IMR-90 (cell line): ENCODE measurements at regions not wholly inside any gene's neighbourhood (a gene's known extent, or its start where the extent isn't known, plus 50 kb on each side); places are given as distances from the start of the nearest gene placed in this dataset.

Experiments used
- ATAC-seq: fragments of 200-7000 bp; cut with Tn5 transposase; 2 replicates; pipeline ENCODE4 v1.9.1; 2020; ENCODE audit warnings: low read depth, mild to moderate bottlenecking, moderate library complexity
- BruUV-seq: library from RNA; stranded (reverse); fragments of 400-500 nt; replicated peaks from 2 replicates; lab custom pipeline; 2021; lab: Mats Ljungman, UMichigan
- CTCF ChIA-PET: fragments of 300-600 bp; formaldehyde crosslinking; extraction: SDS; loops from one replicate; lab custom pipeline; 2021; ENCODE audit warnings: antibody characterized with exemption; lab: Yijun Ruan, JAX
- POLR2A ChIA-PET: fragments of 300-600 bp; sonication (Branson Sonifier 250); formaldehyde crosslinking; loops from one replicate; lab custom pipeline; 2022; ENCODE audit warnings: antibody characterized with exemption; ENCODE audit not compliant: unreplicated experiment; lab: Charles Lee
- DNase-seq: peaks from one replicate; pipeline ENCODE4 v3.0.0; 2013
- H2AFZ ChIP-seq: replicated peaks from 2 replicates; pipeline ENCODE3; 2013; ENCODE audit warnings: low read length, mild to moderate bottlenecking; ENCODE audit not compliant: poor library complexity
- H2AK5ac ChIP-seq: 2 replicates; pipeline ENCODE4 v1.6.1; 2013; ENCODE audit warnings: low read depth, low read length, inconsistent platforms
- H2AK9ac ChIP-seq: replicated peaks from 2 replicates; pipeline ENCODE3; 2013; ENCODE audit warnings: mild to moderate bottlenecking, low read depth, low read length, moderate library complexity; ENCODE audit not compliant: poor library complexity
- H2BK120ac ChIP-seq: 2 replicates; pipeline ENCODE4 v1.6.1; 2013; ENCODE audit warnings: low read depth, low read length, inconsistent platforms
- H2BK15ac ChIP-seq: 3 replicates; pipeline ENCODE4 v1.6.1; 2013; ENCODE audit warnings: low read depth, low read length, inconsistent platforms
- H2BK20ac ChIP-seq: 2 replicates; pipeline ENCODE4 v1.6.1; 2013; ENCODE audit warnings: low read depth, mild to moderate bottlenecking, inconsistent platforms, low read length, moderate library complexity
- H2BK5ac ChIP-seq: 2 replicates; pipeline ENCODE4 v1.6.1; 2013; ENCODE audit warnings: mild to moderate bottlenecking, low read depth, low read length, inconsistent platforms; ENCODE audit not compliant: poor library complexity, severe bottlenecking
- H3K14ac ChIP-seq: replicated peaks from 2 replicates; pipeline ENCODE4 v1.6.1; 2013; ENCODE audit warnings: low read depth, low read length, inconsistent platforms
- H3K18ac ChIP-seq: 2 replicates; pipeline ENCODE4 v1.6.1; 2013; ENCODE audit warnings: low read depth, low read length, control low read depth
- H3K23ac ChIP-seq: 2 replicates; pipeline ENCODE4 v1.6.1; 2013; ENCODE audit warnings: low read depth, low read length, inconsistent platforms
- H3K27ac ChIP-seq: 2 replicates; pipeline ENCODE4 v1.5.1; 2013; ENCODE audit warnings: mild to moderate bottlenecking, control low read depth, low read length; ENCODE audit not compliant: insufficient read depth
- H3K27me3 ChIP-seq: 2 replicates; pipeline ENCODE4 v1.6.1; 2013; ENCODE audit warnings: low read length; ENCODE audit not compliant: control insufficient read depth, insufficient read depth
- H3K36me3 ChIP-seq: 2 replicates; pipeline ENCODE4 v1.6.1; 2013; ENCODE audit warnings: low read length, mixed read lengths; ENCODE audit not compliant: control insufficient read depth, insufficient read depth
- H3K4ac ChIP-seq: 2 replicates; pipeline ENCODE4 v1.6.1; 2013; ENCODE audit warnings: low read depth, low read length, inconsistent platforms
- H3K4me1 ChIP-seq: 2 replicates; pipeline ENCODE4 v1.6.1; 2013; ENCODE audit warnings: low read length, mixed read lengths; ENCODE audit not compliant: control insufficient read depth, insufficient read depth
- H3K4me2 ChIP-seq: 2 replicates; pipeline ENCODE4 v1.6.1; 2013; ENCODE audit warnings: low read depth, mild to moderate bottlenecking, control low read depth, low read length, moderate library complexity
- H3K4me3 ChIP-seq: 2 replicates; pipeline ENCODE4 v1.5.1; 2013; ENCODE audit warnings: low read depth, mild to moderate bottlenecking, control low read depth, low read length, moderate library complexity; ENCODE audit not compliant: insufficient read depth
- H3K56ac ChIP-seq: 2 replicates; pipeline ENCODE4 v1.6.1; 2013; ENCODE audit warnings: low read length, inconsistent platforms; ENCODE audit not compliant: insufficient read depth; ENCODE audit errors: extremely low read depth
- H3K79me1 ChIP-seq, 2 experiments: 2 replicates each; pipeline ENCODE4 v1.6.1; 2013; ENCODE audit warnings: low read length in 2 of 2, inconsistent platforms in 1 of 2, low read depth in 1 of 2
- H3K9ac ChIP-seq: 2 replicates; pipeline ENCODE4 v1.6.1; 2013; ENCODE audit warnings: low read depth, low read length, control low read depth
- H3K9me1 ChIP-seq: 2 replicates; pipeline ENCODE4 v1.6.1; 2013; ENCODE audit warnings: low read length, inconsistent platforms; ENCODE audit not compliant: insufficient read depth
- H3K9me3 ChIP-seq: 2 replicates; pipeline ENCODE4 v1.6.1; 2013; ENCODE audit warnings: low read length; ENCODE audit not compliant: control insufficient read depth, insufficient read depth
- H4K20me1 ChIP-seq: 2 replicates; pipeline ENCODE4 v1.6.1; 2013; ENCODE audit warnings: low read length, inconsistent platforms; ENCODE audit not compliant: insufficient read depth
- H4K5ac ChIP-seq: 2 replicates; pipeline ENCODE4 v1.6.1; 2013; ENCODE audit warnings: mild to moderate bottlenecking, low read depth, low read length, control low read depth
- H4K8ac ChIP-seq, 2 experiments: 2 replicates each; pipeline ENCODE4 v1.6.1; 2013; ENCODE audit warnings: low read depth in 2 of 2, low read length in 2 of 2, control low read depth in 1 of 2, inconsistent platforms in 1 of 2
- H4K91ac ChIP-seq: 2 replicates; pipeline ENCODE4 v1.6.1; 2013; ENCODE audit warnings: low read depth, low read length, inconsistent platforms; ENCODE audit not compliant: insufficient read depth
- BHLHE40 ChIP-seq: fragments of 150-350 bp; IDR thresholded peaks from 2 replicates; pipeline ENCODE4 v1.6.1; 2016; ENCODE audit warnings: mild to moderate bottlenecking, low read depth, low read length
- CEBPB ChIP-seq: IDR thresholded peaks from 2 replicates; pipeline ENCODE4 v1.6.1; 2012; ENCODE audit warnings: low read depth, low read length, improper control_type of control experiment
- CHD1 ChIP-seq: IDR thresholded peaks from 2 replicates; pipeline ENCODE4 v1.6.1; 2012; ENCODE audit warnings: low read depth, low read length, improper control_type of control experiment
- CTCF ChIP-seq: conservative IDR thresholded peaks from 2 replicates; pipeline ENCODE4 v1.5.1; 2012; ENCODE audit warnings: mild to moderate bottlenecking, low read depth, low read length, improper control_type of control experiment
- FOS ChIP-seq: fragments of 150-350 bp; IDR thresholded peaks from 2 replicates; pipeline ENCODE4 v1.6.1; 2016; ENCODE audit warnings: low read depth, low read length
- MAFK ChIP-seq: IDR thresholded peaks from 2 replicates; pipeline ENCODE4 v1.6.1; 2012; ENCODE audit warnings: low read depth, low read length, improper control_type of control experiment
- MAZ ChIP-seq: IDR thresholded peaks from 2 replicates; pipeline ENCODE4 v1.6.1; 2012; ENCODE audit warnings: low read depth, mild to moderate bottlenecking, low read length, improper control_type of control experiment, moderate library complexity, borderline replicate concordance
- MXI1 ChIP-seq: IDR thresholded peaks from 2 replicates; pipeline ENCODE4 v1.6.1; 2012; ENCODE audit warnings: low read depth, mild to moderate bottlenecking, low read length, moderate library complexity, borderline replicate concordance
- NFE2L2 ChIP-seq: fragments of 150-350 bp; IDR thresholded peaks from 2 replicates; pipeline ENCODE4 v1.6.1; 2016; ENCODE audit warnings: low read depth, mild to moderate bottlenecking, low read length
- POLR2A ChIP-seq: IDR thresholded peaks from 2 replicates; pipeline ENCODE4 v1.6.1; 2012; ENCODE audit warnings: mild to moderate bottlenecking, low read depth, low read length
- RAD21 ChIP-seq: IDR thresholded peaks from 2 replicates; pipeline ENCODE4 v1.6.1; 2012; ENCODE audit warnings: low read length, improper control_type of control experiment
- RCOR1 ChIP-seq: IDR thresholded peaks from 2 replicates; pipeline ENCODE4 v1.6.1; 2012; ENCODE audit warnings: mild to moderate bottlenecking, low read length, improper control_type of control experiment; ENCODE audit not compliant: insufficient replicate concordance
- RFX5 ChIP-seq: IDR thresholded peaks from 2 replicates; pipeline ENCODE4 v1.8.0; 2012; ENCODE audit warnings: low read depth, mild to moderate bottlenecking, low read length, moderate library complexity
- SMC3 ChIP-seq: fragments of 150-350 bp; IDR thresholded peaks from 2 replicates; pipeline ENCODE4 v1.6.1; 2016; ENCODE audit warnings: low read depth, mild to moderate bottlenecking, antibody characterized with exemption, low read length, moderate library complexity
- USF2 ChIP-seq: fragments of 150-350 bp; IDR thresholded peaks from 2 replicates; pipeline ENCODE4 v1.6.1; 2017; ENCODE audit warnings: mild to moderate bottlenecking, antibody characterized with exemption, low read length, low read depth
- WGBS, 2 experiments: methylation state at CpG; one replicate each; pipeline versions ENCODE4 v1.1.5 to v1.1.7; 2013; ENCODE audit warnings: missing lambda C conversion rate in 2 of 2; ENCODE audit not compliant: insufficient read length in 1 of 2; ENCODE audit errors: extremely low coverage in 2 of 2; 5-methylcytosine and 5-hydroxymethylcytosine counted together
- dilution Hi-C: fragments of 300-500 bp; cut with HindIII; formaldehyde crosslinking; loops from one replicate; pipeline ENCODE4 v1.14.3; 2018; ENCODE audit warnings: low sequenced_read_pairs; ENCODE audit not compliant: unreplicated experiment
- in situ Hi-C: fragments of 300-500 bp; cut with MboI; formaldehyde crosslinking; loops from 3 replicates; pipeline ENCODE4 v1.14.3; 2019; ENCODE audit warnings: low sequenced_read_pairs, inconsistent platforms, mixed read lengths
- intact Hi-C: fragments of 100-400 bp; cut with micrococcal nuclease; formaldehyde crosslinking; loops from 2 replicates; pipeline ENCODE4 v1.10.0; 2022
- TF ChIP-seq, protein P1 (sequence below): fragments of 150-350 bp; IDR thresholded peaks from 2 replicates; pipeline ENCODE4 v1.6.1; 2016; ENCODE audit warnings: low read depth, mild to moderate bottlenecking, low read length, moderate library complexity, borderline replicate concordance

GRCh38 chr16:9622268-9622667 lies 530.8 kb downstream of the HAPSTR1 start:
- Histone ChIP-seq H4K91ac (no peak overlapping the region), H3K9ac (no peak overlapping the region), H3K27ac (no peak overlapping the region), H4K5ac (no peak overlapping the region), H3K79me1 (no peaks in the 10 kb centered on the region), H2BK15ac (no peak overlapping the region), H4K8ac (no peak overlapping the region), H3K36me3 (no peaks in the 10 kb centered on the region), H4K20me1 (no peaks in the 10 kb centered on the region), H2BK5ac (no peak overlapping the region), H2BK120ac (no peak overlapping the region), H3K23ac (no peak overlapping the region), H3K9me1 (no peaks in the 10 kb centered on the region), H3K4ac (no peak overlapping the region), H2BK20ac (no peak overlapping the region), H3K56ac (no peak overlapping the region), H2AFZ (no peak overlapping the region), H3K4me3 (no peak overlapping the region), H3K4me1 (no peaks in the 10 kb centered on the region), H3K27me3 (no peaks in the 10 kb centered on the region), H2AK5ac (no peak overlapping the region), H2AK9ac (no peak overlapping the region), H3K9me3 (peaks cover 4% of the 10 kb centered on the region), H3K18ac (no peak overlapping the region), H3K14ac (no peak overlapping the region), H3K4me2 (no peak overlapping the region)
- in situ Hi-C loops = no loop called here
- no TSS peak for BruUV-seq
- POLR2A ChIA-PET = no interaction called here
- DNase-seq (no peak), ATAC-seq (no peak)
- WGBS, 2 experiments = no CpG with 5 or more reads among the region's 4 CpGs
- CTCF ChIA-PET = no interaction called here
- dilution Hi-C loops = no loop called here
- intact Hi-C loops = no loop called here
- TF ChIP-seq USF2 (no peak), POLR2A (no peak), CHD1 (no peak), BHLHE40 (no peak), RFX5 (no peak), MXI1 (no peak), NFE2L2 (no peak), MAZ (no peak), RCOR1 (no peak), SMC3 (no peak), MAFK (no peak), RAD21 (no peak), CEBPB (no peak), CTCF (no peak), FOS (no peak)
- TF ChIP-seq, protein P1, sequence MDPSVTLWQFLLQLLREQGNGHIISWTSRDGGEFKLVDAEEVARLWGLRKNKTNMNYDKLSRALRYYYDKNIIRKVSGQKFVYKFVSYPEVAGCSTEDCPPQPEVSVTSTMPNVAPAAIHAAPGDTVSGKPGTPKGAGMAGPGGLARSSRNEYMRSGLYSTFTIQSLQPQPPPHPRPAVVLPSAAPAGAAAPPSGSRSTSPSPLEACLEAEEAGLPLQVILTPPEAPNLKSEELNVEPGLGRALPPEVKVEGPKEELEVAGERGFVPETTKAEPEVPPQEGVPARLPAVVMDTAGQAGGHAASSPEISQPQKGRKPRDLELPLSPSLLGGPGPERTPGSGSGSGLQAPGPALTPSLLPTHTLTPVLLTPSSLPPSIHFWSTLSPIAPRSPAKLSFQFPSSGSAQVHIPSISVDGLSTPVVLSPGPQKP = no peak
